ENCODE measurements at regions not wholly inside any gene's neighbourhood (a gene's known extent, or its start where the extent isn't known, plus 50 kb on each side); places are given as distances from the start of the nearest gene placed in this dataset.

- Mint-ChIP-seq H3K27ac (no peak overlapping the region), H3K4me1 (no peaks in the 10 kb centered on the region), H3K36me3 (ENCODE audit: low read depth) (peaks cover 27% of the 10 kb centered on the region; the same call in 2 of the 3 replicates), H3K4me3 (no peak overlapping the region), H3K9me3 (peaks cover 94% of the 10 kb centered on the region), H3K27me3 (ENCODE audit: insufficient read depth, low read depth, poor library complexity) (no peaks in the 10 kb centered on the region)
- H3K4me2 ChIP-seq, result no peak overlapping the region
- TF ChIP-seq CTCF (conservative IDR thresholded peaks at IDR 0.05; ENCODE audit: low read depth in 2 of 2) (no peak), ETS1 (IDR thresholded peaks at IDR 0.05) (no peak), JUNB (IDR thresholded peaks at IDR 0.05; ENCODE audit: unreplicated experiment) (no peak), EZH2 (IDR thresholded peaks at IDR 0.05; ENCODE audit: low read depth, unreplicated experiment) (no peak), EZH2phosphoT487 (IDR thresholded peaks at IDR 0.05; ENCODE audit: unreplicated experiment) (no peak), CREB1 (CRISPR knock-in tag; IDR thresholded peaks at IDR 0.05; ENCODE audit: low read depth) (no peak), REST (IDR thresholded peaks at IDR 0.05; ENCODE audit: unreplicated experiment) (no peak), NANOG (IDR thresholded peaks at IDR 0.05; ENCODE audit: borderline replicate concordance) (no peak), STAT1 (IDR thresholded peaks at IDR 0.05; ENCODE audit: unreplicated experiment) (no peak)
- H3K36me3 ChIP-seq (ENCODE audit: insufficient read depth), result peaks cover 7% of the 10 kb centered on the region; the same call in 1 of the 2 replicates
- ATAC-seq (no peak), DNase-seq (ENCODE audit: low spot score) (no peak)
- H3K4me1 ChIP-seq (ENCODE audit: insufficient read depth), result no peaks in the 10 kb centered on the region
- no peak overlapping the region for H3K27ac ChIP-seq (ENCODE audit: low read depth)
- no peaks in the 10 kb centered on the region for H3F3A ChIP-seq (replicated peaks; ENCODE audit: low read depth)
- H3K4me3 ChIP-seq, result no peak overlapping the region
- H3K27me3 ChIP-seq (ENCODE audit: insufficient read depth), result no peaks in the 10 kb centered on the region
- H4K20me1 ChIP-seq (replicated peaks; ENCODE audit: insufficient read depth), result no peaks in the 10 kb centered on the region
- H3K9me2 ChIP-seq (ENCODE audit: insufficient read depth), result no peaks in the 10 kb centered on the region
- no peaks in the 10 kb centered on the region for H3K79me2 ChIP-seq (replicated peaks; ENCODE audit: insufficient read depth)
- H2AFZ ChIP-seq, result no peak overlapping the region
Observed at GRCh38 chr20:55778796-55779195, 226.5 kb downstream of the CBLN4 start.

- Histone ChIP-seq H3K79me2 (replicated peaks; ENCODE audit: insufficient read depth) (no peaks in the 10 kb centered on the region), H2AFZ (no peak overlapping the region), H3K4me2 (no peak overlapping the region), H3K9me2 (ENCODE audit: insufficient read depth) (no peaks in the 10 kb centered on the region), H3F3A (replicated peaks; ENCODE audit: low read depth) (no peaks in the 10 kb centered on the region), H3K4me1 (ENCODE audit: insufficient read depth) (no peaks in the 10 kb centered on the region), H3K27ac (ENCODE audit: low read depth) (no peak overlapping the region), H3K4me3 (no peak overlapping the region; the same call in 1 of the 2 replicates), H4K20me1 (replicated peaks; ENCODE audit: insufficient read depth) (no peaks in the 10 kb centered on the region), H3K27me3 (ENCODE audit: insufficient read depth) (no peaks in the 10 kb centered on the region), H3K36me3 (ENCODE audit: insufficient read depth) (peaks cover 14% of the 10 kb centered on the region; the same call in 1 of the 2 replicates)
- ATAC-seq (no peak), DNase-seq (ENCODE audit: low spot score) (no peak)
- no peak overlapping the region for H3K4me3 Mint-ChIP-seq
- no peak overlapping the region for H3K27ac Mint-ChIP-seq
- no peaks in the 10 kb centered on the region for H3K4me1 Mint-ChIP-seq
- H3K9me3 Mint-ChIP-seq, result peaks cover 95% of the 10 kb centered on the region
- H3K27me3 Mint-ChIP-seq (ENCODE audit: insufficient read depth, low read depth, poor library complexity), result no peaks in the 10 kb centered on the region
- H3K36me3 Mint-ChIP-seq (ENCODE audit: low read depth), result peaks cover 33% of the 10 kb centered on the region
- TF ChIP-seq ZNF114 (CRISPR knock-in tag; IDR thresholded peaks at IDR 0.05), result no peak
Observed at GRCh38 chr20:55777641-55778040, 227.7 kb downstream of the CBLN4 start.

Measured in GM23338 (cell line).